Fibroblast of the aortic adventitia (primary cell): ENCODE measurements at regions not wholly inside any gene's neighbourhood (a gene's known extent, or its start where the extent isn't known, plus 50 kb on each side); places are given as distances from the start of the nearest gene placed in this dataset.
"Not testable (repeated sequence)": the region's sequence is repeated elsewhere in the genome, so short reads cannot be mapped to it uniquely, and the experiment has no call there.

Source experiments
- DNase-seq: peaks from one replicate; pipeline ENCODE4 v3.0.0-alpha.2; 2010; ENCODE audit warnings: low read depth
- H3K4me3 ChIP-seq: 2 replicates; pipeline ENCODE4 v1.5.1; 2011; ENCODE audit warnings: low read depth, mild to moderate bottlenecking, control low read depth, low read length, moderate library complexity
- CTCF ChIP-seq: IDR thresholded peaks from 2 replicates; pipeline ENCODE4 v1.5.1; 2011; ENCODE audit warnings: mild to moderate bottlenecking, low read length, control low read depth, inconsistent platforms; ENCODE audit not compliant: insufficient read depth

GRCh38 chr6:159418997-159419396, 249.8 kb downstream of the FNDC1 start:
- no peak for TF ChIP-seq CTCF
- DNase-seq: no peak
- H3K4me3 ChIP-seq: no peak overlapping the region

- no peak overlapping the region for H3K4me3 ChIP-seq
- no peak for DNase-seq
- no peak for TF ChIP-seq CTCF
Observed at GRCh38 chr6:159416891-159417560, 247.8 kb downstream of the FNDC1 start.

GRCh38 chr6:159415540-159415939, 246.3 kb downstream of the FNDC1 start:
- no peak overlapping the region for H3K4me3 ChIP-seq
- DNase-seq: no peak
- TF ChIP-seq CTCF: no peak

- H3K4me3 ChIP-seq: no peak overlapping the region
- no peak for TF ChIP-seq CTCF
- no peak for DNase-seq
Observed at GRCh38 chr6:159414711-159415110, 245.5 kb downstream of the FNDC1 start.

- DNase-seq, H3K4me3 ChIP-seq: not testable (repeated sequence)
Observed at GRCh38 chr6:159407211-159407780, 238.1 kb downstream of the FNDC1 start.

GRCh38 chr6:159404296-159404695, 235.1 kb downstream of the FNDC1 start:
- no peak overlapping the region for H3K4me3 ChIP-seq
- TF ChIP-seq CTCF: no peak
- DNase-seq: no peak

GRCh38 chr6:159400826-159401225, 231.6 kb downstream of the FNDC1 start:
- TF ChIP-seq CTCF: no peak
- no peak overlapping the region for H3K4me3 ChIP-seq
- DNase-seq: no peak
